ENCODE measurements at regions not wholly inside any gene's neighbourhood (a gene's known extent, or its start where the extent isn't known, plus 50 kb on each side); places are given as distances from the start of the nearest gene placed in this dataset.

- TF ChIP-seq CTCF (IDR thresholded peaks at IDR 0.05; ENCODE audit: low read depth, low read length, poor library complexity, severe bottlenecking) (no peak), EZH2phosphoT487 (IDR thresholded peaks at IDR 0.05; ENCODE audit: borderline replicate concordance, low read length) (no peak)
Measured at GRCh38 chr3:70747847-70748246, 435.4 kb upstream of the MDFIC2 start.

Data from DOHH2 (cell line).